Neural cell (in vitro differentiated cells): ENCODE measurements at regions not wholly inside any gene's neighbourhood (a gene's known extent, or its start where the extent isn't known, plus 50 kb on each side); places are given as distances from the start of the nearest gene placed in this dataset.

ENCODE experiments used
- EP300 ChIP-seq: fragments of 450-650 bp; conservative IDR thresholded peaks from 2 replicates; pipeline ENCODE4 v1.6.1; 2014; ENCODE audit warnings: antibody characterized with exemption, mild to moderate bottlenecking, moderate library complexity; ENCODE audit not compliant: poor library complexity, severe bottlenecking
- EZH2 ChIP-seq: fragments of 200-600, 300-800 bp; shearing (Covaris generic), sonication (generic); IDR thresholded peaks from 2 replicates; pipeline ENCODE4 v1.6.1; 2014; ENCODE audit warnings: antibody characterized with exemption, low read length, borderline replicate concordance, mild to moderate bottlenecking; ENCODE audit not compliant: insufficient read depth, poor library complexity, severe bottlenecking
- POLR2AphosphoS5 ChIP-seq: IDR thresholded peaks from 2 replicates; pipeline ENCODE4 v1.6.1; 2012
- SMC3 ChIP-seq: fragments of 450-650 bp; conservative IDR thresholded peaks from 2 replicates; pipeline ENCODE4 v1.6.1; 2014; ENCODE audit warnings: antibody characterized with exemption, mild to moderate bottlenecking, moderate library complexity; ENCODE audit not compliant: poor library complexity
- TAF1 ChIP-seq: IDR thresholded peaks from 2 replicates; pipeline ENCODE4 v1.6.1; 2012; ENCODE audit warnings: low read depth
- TF ChIP-seq, protein P1 (sequence below): fragments of 450-650 bp; IDR thresholded peaks from 2 replicates; pipeline ENCODE4 v1.5.1; 2014; ENCODE audit warnings: antibody characterized with exemption, mild to moderate bottlenecking, moderate library complexity; ENCODE audit not compliant: poor library complexity, severe bottlenecking
- TF ChIP-seq, protein P2 (sequence below): IDR thresholded peaks from 2 replicates; pipeline ENCODE4 v1.6.1; 2012; ENCODE audit warnings: borderline replicate concordance

DNA sequence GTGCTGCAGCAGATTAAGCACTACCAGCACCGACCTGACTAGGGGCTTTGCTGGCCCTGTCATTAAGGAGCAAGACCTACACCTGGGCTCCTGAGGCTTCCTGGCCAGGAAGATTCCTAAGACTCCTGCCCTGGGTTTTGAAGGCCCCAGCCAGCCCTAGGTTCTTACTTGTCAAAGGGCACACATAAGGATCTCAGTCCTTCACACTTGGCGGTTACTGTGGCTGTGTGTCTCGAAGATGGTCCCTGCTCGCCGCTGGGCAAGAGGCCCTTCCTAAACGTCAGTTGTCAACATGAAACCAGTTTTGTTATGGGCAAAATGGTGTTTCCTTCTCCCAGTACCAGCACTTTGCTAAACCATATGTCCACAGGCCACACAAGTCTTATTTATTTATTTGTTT lies 470.6 kb downstream of the TOX3 start:
- TF ChIP-seq, protein P1, sequence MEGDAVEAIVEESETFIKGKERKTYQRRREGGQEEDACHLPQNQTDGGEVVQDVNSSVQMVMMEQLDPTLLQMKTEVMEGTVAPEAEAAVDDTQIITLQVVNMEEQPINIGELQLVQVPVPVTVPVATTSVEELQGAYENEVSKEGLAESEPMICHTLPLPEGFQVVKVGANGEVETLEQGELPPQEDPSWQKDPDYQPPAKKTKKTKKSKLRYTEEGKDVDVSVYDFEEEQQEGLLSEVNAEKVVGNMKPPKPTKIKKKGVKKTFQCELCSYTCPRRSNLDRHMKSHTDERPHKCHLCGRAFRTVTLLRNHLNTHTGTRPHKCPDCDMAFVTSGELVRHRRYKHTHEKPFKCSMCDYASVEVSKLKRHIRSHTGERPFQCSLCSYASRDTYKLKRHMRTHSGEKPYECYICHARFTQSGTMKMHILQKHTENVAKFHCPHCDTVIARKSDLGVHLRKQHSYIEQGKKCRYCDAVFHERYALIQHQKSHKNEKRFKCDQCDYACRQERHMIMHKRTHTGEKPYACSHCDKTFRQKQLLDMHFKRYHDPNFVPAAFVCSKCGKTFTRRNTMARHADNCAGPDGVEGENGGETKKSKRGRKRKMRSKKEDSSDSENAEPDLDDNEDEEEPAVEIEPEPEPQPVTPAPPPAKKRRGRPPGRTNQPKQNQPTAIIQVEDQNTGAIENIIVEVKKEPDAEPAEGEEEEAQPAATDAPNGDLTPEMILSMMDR, result no peak
- TF ChIP-seq TAF1 (no peak), SMC3 (no peak), EZH2 (no peak), POLR2AphosphoS5 (no peak), EP300 (no peak)
- TF ChIP-seq, protein P2, sequence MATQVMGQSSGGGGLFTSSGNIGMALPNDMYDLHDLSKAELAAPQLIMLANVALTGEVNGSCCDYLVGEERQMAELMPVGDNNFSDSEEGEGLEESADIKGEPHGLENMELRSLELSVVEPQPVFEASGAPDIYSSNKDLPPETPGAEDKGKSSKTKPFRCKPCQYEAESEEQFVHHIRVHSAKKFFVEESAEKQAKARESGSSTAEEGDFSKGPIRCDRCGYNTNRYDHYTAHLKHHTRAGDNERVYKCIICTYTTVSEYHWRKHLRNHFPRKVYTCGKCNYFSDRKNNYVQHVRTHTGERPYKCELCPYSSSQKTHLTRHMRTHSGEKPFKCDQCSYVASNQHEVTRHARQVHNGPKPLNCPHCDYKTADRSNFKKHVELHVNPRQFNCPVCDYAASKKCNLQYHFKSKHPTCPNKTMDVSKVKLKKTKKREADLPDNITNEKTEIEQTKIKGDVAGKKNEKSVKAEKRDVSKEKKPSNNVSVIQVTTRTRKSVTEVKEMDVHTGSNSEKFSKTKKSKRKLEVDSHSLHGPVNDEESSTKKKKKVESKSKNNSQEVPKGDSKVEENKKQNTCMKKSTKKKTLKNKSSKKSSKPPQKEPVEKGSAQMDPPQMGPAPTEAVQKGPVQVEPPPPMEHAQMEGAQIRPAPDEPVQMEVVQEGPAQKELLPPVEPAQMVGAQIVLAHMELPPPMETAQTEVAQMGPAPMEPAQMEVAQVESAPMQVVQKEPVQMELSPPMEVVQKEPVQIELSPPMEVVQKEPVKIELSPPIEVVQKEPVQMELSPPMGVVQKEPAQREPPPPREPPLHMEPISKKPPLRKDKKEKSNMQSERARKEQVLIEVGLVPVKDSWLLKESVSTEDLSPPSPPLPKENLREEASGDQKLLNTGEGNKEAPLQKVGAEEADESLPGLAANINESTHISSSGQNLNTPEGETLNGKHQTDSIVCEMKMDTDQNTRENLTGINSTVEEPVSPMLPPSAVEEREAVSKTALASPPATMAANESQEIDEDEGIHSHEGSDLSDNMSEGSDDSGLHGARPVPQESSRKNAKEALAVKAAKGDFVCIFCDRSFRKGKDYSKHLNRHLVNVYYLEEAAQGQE, result no peak
